Hepatocyte (in vitro differentiated cells): ENCODE measurements at regions not wholly inside any gene's neighbourhood (a gene's known extent, or its start where the extent isn't known, plus 50 kb on each side); places are given as distances from the start of the nearest gene placed in this dataset.

Source experiments
- CTCF ChIP-seq: fragments of 200-600 bp; sonication (generic); IDR thresholded peaks from 2 replicates; pipeline ENCODE4 v1.5.1; 2016; ENCODE audit warnings: antibody characterized with exemption, mild to moderate bottlenecking; ENCODE audit not compliant: poor library complexity
- EZH2 ChIP-seq: fragments of 200-600 bp; sonication (generic); IDR thresholded peaks from 2 replicates; pipeline ENCODE4 v1.6.1; 2016; ENCODE audit warnings: antibody characterized with exemption, mild to moderate bottlenecking, borderline replicate concordance
- EZH2phosphoT487 ChIP-seq: fragments of 200-600 bp; sonication (generic); IDR thresholded peaks from one replicate; pipeline ENCODE4 v1.6.1; 2018; ENCODE audit warnings: antibody characterized with exemption, mild to moderate bottlenecking, low read depth, moderate library complexity; ENCODE audit not compliant: unreplicated experiment, severe bottlenecking

GRCh38 chr15:95734422-95735316 is 595.8 kb upstream of the NR2F2 start:
- TF ChIP-seq CTCF (no peak), EZH2 (no peak), EZH2phosphoT487 (no peak)
